DMS53 treated with DMSO at 0.1 percent for 48 hours (cell line): ENCODE measurements at regions not wholly inside any gene's neighbourhood (a gene's known extent, or its start where the extent isn't known, plus 50 kb on each side); places are given as distances from the start of the nearest gene placed in this dataset.
A peak's percentile ranks its signal among the peaks of the same experiment; 100 is the strongest.

ENCODE experiments used
- DNase-seq: peaks from one replicate; lab custom pipeline; 2025; ENCODE audit not compliant: unreplicated experiment; lab: John Stamatoyannopoulos, UW

GRCh38 chr1:84759756-84760155 is 69.5 kb upstream of the SSX2IP start:
- DNase-seq: no peak

GRCh38 chr1:84758968-84759491 is 68.8 kb upstream of the SSX2IP start:
- DNase-seq: no peak

GRCh38 chr1:84758476-84758875 is 68.2 kb upstream of the SSX2IP start:
- no peak for DNase-seq

- DNase-seq: no peak
These were observed 67.0 kb upstream of the SSX2IP start for GRCh38 chr1:84757301-84757700.

- DNase-seq: no peak
These were observed 66.3 kb upstream of the SSX2IP start for GRCh38 chr1:84756455-84757082.

GRCh38 chr1:84756001-84756400 is 65.7 kb upstream of the SSX2IP start:
- no peak for DNase-seq

GRCh38 chr1:84755216-84755615 is 65.0 kb upstream of the SSX2IP start:
- no peak for DNase-seq

GRCh38 chr1:84754386-84754703 is 64.1 kb upstream of the SSX2IP start:
- DNase-seq: no peak

- DNase-seq: peak; percentile 75
These were observed 63.5 kb upstream of the SSX2IP start for GRCh38 chr1:84753516-84754385.

GRCh38 chr1:84750110-84750730 is 60.0 kb upstream of the SSX2IP start:
- DNase-seq: no peak

- DNase-seq: no peak
These were observed 59.2 kb upstream of the SSX2IP start for GRCh38 chr1:84749427-84749826.

GRCh38 chr1:84748364-84748763 is 58.1 kb upstream of the SSX2IP start:
- DNase-seq: no peak

- no peak for DNase-seq
These were observed 55.6 kb upstream of the SSX2IP start for GRCh38 chr1:84745857-84746256.

GRCh38 chr1:84743896-84744295 is 53.6 kb upstream of the SSX2IP start:
- DNase-seq: peak; percentile 13

GRCh38 chr1:84742653-84743052 is 52.4 kb upstream of the SSX2IP start:
- DNase-seq: no peak

GRCh38 chr1:84740050-84740714 is 49.9 kb upstream of the SSX2IP start:
- no peak for DNase-seq
